MM.1S (cell line): ENCODE measurements at regions not wholly inside any gene's neighbourhood (a gene's known extent, or its start where the extent isn't known, plus 50 kb on each side); places are given as distances from the start of the nearest gene placed in this dataset.

Experiments
- EZH2 ChIP-seq: fragments of 300-600 bp; sonication (generic); optimal IDR thresholded peaks from 2 replicates; pipeline ENCODE3; 2017; ENCODE audit warnings: low read depth, mild to moderate bottlenecking, antibody characterized with exemption, low read length, mixed read lengths
- TF ChIP-seq, protein P1 (sequence below): fragments of 300-600 bp; sonication (generic); IDR thresholded peaks from 2 replicates; pipeline ENCODE4 v1.5.1; 2016; ENCODE audit warnings: antibody characterized with exemption, low read length, mixed read lengths

DNA sequence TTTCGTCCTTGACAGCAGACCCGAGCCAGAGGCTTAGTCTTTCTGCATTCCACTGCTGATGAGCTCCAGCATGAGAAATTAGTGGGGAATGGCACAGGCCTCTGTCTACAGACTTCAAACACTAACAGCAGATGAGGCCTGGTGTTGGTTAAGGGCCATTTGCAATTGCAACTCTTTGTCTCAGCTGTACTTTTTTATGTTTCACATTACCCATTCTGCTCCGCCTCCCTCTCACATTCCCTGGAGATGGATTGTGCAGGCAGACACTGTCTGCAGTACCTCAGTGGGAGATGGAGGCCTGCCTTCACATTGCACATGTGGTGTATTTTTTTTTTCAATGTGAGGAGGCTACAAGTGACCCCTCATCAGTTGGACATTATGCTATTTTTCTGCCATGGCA, 370.2 kb downstream of the DUSP10 start:
- no peak for TF ChIP-seq EZH2
- TF ChIP-seq, protein P1, sequence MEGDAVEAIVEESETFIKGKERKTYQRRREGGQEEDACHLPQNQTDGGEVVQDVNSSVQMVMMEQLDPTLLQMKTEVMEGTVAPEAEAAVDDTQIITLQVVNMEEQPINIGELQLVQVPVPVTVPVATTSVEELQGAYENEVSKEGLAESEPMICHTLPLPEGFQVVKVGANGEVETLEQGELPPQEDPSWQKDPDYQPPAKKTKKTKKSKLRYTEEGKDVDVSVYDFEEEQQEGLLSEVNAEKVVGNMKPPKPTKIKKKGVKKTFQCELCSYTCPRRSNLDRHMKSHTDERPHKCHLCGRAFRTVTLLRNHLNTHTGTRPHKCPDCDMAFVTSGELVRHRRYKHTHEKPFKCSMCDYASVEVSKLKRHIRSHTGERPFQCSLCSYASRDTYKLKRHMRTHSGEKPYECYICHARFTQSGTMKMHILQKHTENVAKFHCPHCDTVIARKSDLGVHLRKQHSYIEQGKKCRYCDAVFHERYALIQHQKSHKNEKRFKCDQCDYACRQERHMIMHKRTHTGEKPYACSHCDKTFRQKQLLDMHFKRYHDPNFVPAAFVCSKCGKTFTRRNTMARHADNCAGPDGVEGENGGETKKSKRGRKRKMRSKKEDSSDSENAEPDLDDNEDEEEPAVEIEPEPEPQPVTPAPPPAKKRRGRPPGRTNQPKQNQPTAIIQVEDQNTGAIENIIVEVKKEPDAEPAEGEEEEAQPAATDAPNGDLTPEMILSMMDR = no peak
